K562 (cell line): ENCODE measurements at regions not wholly inside any gene's neighbourhood (a gene's known extent, or its start where the extent isn't known, plus 50 kb on each side); places are given as distances from the start of the nearest gene placed in this dataset.

Experiments used
- ATAC-seq: fragments of 200-7000 bp; cut with Tn5 transposase; 3 replicates; pipeline ENCODE4 v1.9.1; 2020; ENCODE audit warnings: moderate library complexity
- BruUV-seq: library from RNA; stranded (reverse); fragments of 400-500 nt; replicated peaks from 2 replicates; lab custom pipeline; 2021; lab: Mats Ljungman, UMichigan
- CTCF ChIA-PET: fragments of 300-600 bp; formaldehyde crosslinking; extraction: SDS; loops from one replicate; lab custom pipeline; 2021; ENCODE audit warnings: low intra/inter-chr PET ratio; lab: Yijun Ruan, JAX
- POLR2A ChIA-PET: fragments of 300-600, 350-650 bp; sonication (Branson Sonifier 250); formaldehyde crosslinking; extraction: SDS; loops from one replicate; lab custom pipeline; 2021; ENCODE audit warnings: antibody characterized with exemption, inconsistent platforms; lab: Yijun Ruan, JAX
- DNase-seq, 4 experiments: peaks; one replicate each; pipeline versions ENCODE4 v3.0.0 to v3.0.0-alpha.2; 2011 to 2018; ENCODE audit warnings: low spot score in 3 of 4, mixed read lengths in 3 of 4; ENCODE audit errors: extremely low read depth in 1 of 4
- FAIRE-seq: peaks from 2 replicates; lab custom pipeline; 2011; peaks lifted over from hg19 to GRCh38; lab: Jason Lieb, UNC
- H2AFZ ChIP-seq: 2 replicates; pipeline ENCODE4 v1.6.0; 2011; ENCODE audit warnings: low read depth, low read length, control low read depth, inconsistent platforms
- H3K27ac ChIP-seq: fragments of 200-600 bp; 3 replicates; pipeline ENCODE4 v1.8.0; 2011; ENCODE audit warnings: low read depth, mild to moderate bottlenecking, control low read depth, inconsistent platforms, low read length, moderate library complexity, mixed read lengths; ENCODE audit errors: extremely low read depth
- H3K27me3 ChIP-seq, 2 experiments: fragments of 300-600 bp in 1 of 2; 2 replicates in 1 of 2; 3 replicates in 1 of 2; pipeline versions ENCODE4 v1.6.0 to v1.8.0; 2011; ENCODE audit warnings: inconsistent platforms in 2 of 2, low read length in 2 of 2, mild to moderate bottlenecking in 1 of 2, mixed read lengths in 1 of 2, moderate library complexity in 1 of 2; ENCODE audit not compliant: control insufficient read depth in 2 of 2, insufficient read depth in 2 of 2
- H3K36me3 ChIP-seq: fragments of 300-600 bp; 3 replicates; pipeline ENCODE4 v1.8.0; 2011; ENCODE audit warnings: mild to moderate bottlenecking, low read length, inconsistent platforms; ENCODE audit not compliant: control insufficient read depth, insufficient read depth
- H3K4me1 ChIP-seq, 2 experiments: fragments of 200-600 bp in 1 of 2; replicated peaks in 1 of 2; 2 replicates in 1 of 2; 3 replicates in 1 of 2; pipeline versions ENCODE4 v1.5.1 to v1.8.0; 2011; ENCODE audit warnings: inconsistent platforms in 2 of 2, low read length in 2 of 2, mild to moderate bottlenecking in 1 of 2, mixed read lengths in 1 of 2, moderate library complexity in 1 of 2; ENCODE audit not compliant: control insufficient read depth in 2 of 2, insufficient read depth in 2 of 2
- H3K4me2 ChIP-seq: 2 replicates; pipeline ENCODE4 v1.6.1; 2011; ENCODE audit warnings: low read length, control low read depth, inconsistent platforms, mixed read lengths; ENCODE audit not compliant: insufficient read depth
- H3K4me3 ChIP-seq: fragments of 200-600 bp; sonication (generic), shearing (Covaris generic); 2 replicates; pipeline ENCODE4 v1.5.1; 2016; ENCODE audit warnings: control low read depth, inconsistent platforms
- H3K79me2 ChIP-seq: fragments of 200-600 bp; 3 replicates; pipeline ENCODE4 v1.8.0; 2011; ENCODE audit warnings: low read length, inconsistent platforms; ENCODE audit not compliant: control insufficient read depth, insufficient read depth
- H3K9ac ChIP-seq, 2 experiments: 2 replicates each; pipeline versions ENCODE4 v1.6.0 to v1.6.1; 2011; ENCODE audit warnings: low read depth in 2 of 2, low read length in 2 of 2, control low read depth in 1 of 2, inconsistent platforms in 1 of 2, mild to moderate bottlenecking in 1 of 2, mixed read lengths in 1 of 2; ENCODE audit not compliant: insufficient read depth in 1 of 2
- H3K9me1 ChIP-seq: one replicate; pipeline ENCODE4 v1.6.0; 2011; ENCODE audit warnings: inconsistent platforms, mild to moderate bottlenecking, low read length, moderate library complexity; ENCODE audit not compliant: control insufficient read depth, insufficient read depth
- H3K9me3 ChIP-seq: replicated peaks from 2 replicates; pipeline ENCODE4 v1.5.1; 2011; ENCODE audit warnings: low read depth, low read length, inconsistent platforms; ENCODE audit not compliant: control insufficient read depth, insufficient read depth
- H4K20me1 ChIP-seq: replicated peaks from 2 replicates; pipeline ENCODE4 v1.6.1; 2011; ENCODE audit warnings: low read length, inconsistent platforms, mixed read lengths; ENCODE audit not compliant: control insufficient read depth, insufficient read depth
- KLF16 ChIP-seq: IDR thresholded peaks from 2 replicates; pipeline ENCODE4 v1.6.1; 2016; ENCODE audit warnings: antibody characterized with exemption
- MEIS2 ChIP-seq: fragments of 450-650 bp; IDR thresholded peaks from 2 replicates; pipeline ENCODE4 v1.6.1; 2014; ENCODE audit warnings: mild to moderate bottlenecking; ENCODE audit not compliant: partially characterized antibody
- WGBS: fragments of 100-300 bp; shearing (Covaris generic); methylation state at CpG from one replicate; pipeline ENCODE4 v1.1.6; 2016; ENCODE audit warnings: low coverage, mixed read lengths; ENCODE audit not compliant: insufficient coverage; ENCODE audit errors: missing lambda C conversion rate; 5-methylcytosine and 5-hydroxymethylcytosine counted together
- in situ Hi-C: fragments of 300-500 bp; cut with MboI; formaldehyde crosslinking; loops from 4 replicates; pipeline ENCODE4 v1.15.0; 2018; ENCODE audit warnings: inconsistent platforms, mixed read lengths
- intact Hi-C: fragments of 100-400 bp; cut with micrococcal nuclease; formaldehyde crosslinking; loops from 2 replicates; pipeline ENCODE4 v1.14.2; 2022

DNA sequence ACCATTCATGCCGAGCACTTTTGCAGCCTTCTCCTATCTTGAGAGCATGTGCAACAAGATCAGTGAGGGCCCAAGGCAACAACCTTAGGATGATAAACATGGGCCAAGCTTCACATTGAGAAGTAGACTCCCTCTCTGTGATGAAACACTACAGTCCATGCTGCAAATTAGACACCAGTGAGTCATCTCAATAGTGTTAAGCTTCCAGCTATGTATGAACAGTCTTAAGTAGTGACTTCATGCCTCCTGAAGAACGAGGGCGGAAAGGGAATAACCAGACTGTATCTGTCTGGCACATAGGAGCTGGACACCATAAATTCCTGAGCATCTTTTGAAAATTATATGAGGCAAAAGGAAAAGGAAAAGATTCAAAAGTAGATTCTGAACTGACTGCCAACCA is 309.9 kb upstream of the SLITRK1 start:
- Histone ChIP-seq H2AFZ (no peak overlapping the region), H4K20me1 (no peaks in the 10 kb centered on the region), H3K27ac (no peak overlapping the region), H3K9me1 (no peaks in the 10 kb centered on the region), H3K79me2 (no peaks in the 10 kb centered on the region), H3K4me1 (no peaks in the 10 kb centered on the region), H3K4me2 (no peak overlapping the region), H3K4me3 (no peak overlapping the region), H3K9me3 (no peaks in the 10 kb centered on the region), H3K36me3 (no peaks in the 10 kb centered on the region), H3K9ac (no peak overlapping the region), H3K27me3 (no peaks in the 10 kb centered on the region)
- no peak for ATAC-seq
- WGBS, result 0% methylated on average over 3 of the region's 3 CpGs
- ChIA-PET CTCF (no interaction called here), POLR2A (no interaction called here)
- no peak for DNase-seq
- in situ Hi-C loops, result no loop called here
- no peak for FAIRE-seq
- intact Hi-C loops, result no loop called here
- no peak for TF ChIP-seq KLF16
- BruUV-seq, result no TSS peak

DNA sequence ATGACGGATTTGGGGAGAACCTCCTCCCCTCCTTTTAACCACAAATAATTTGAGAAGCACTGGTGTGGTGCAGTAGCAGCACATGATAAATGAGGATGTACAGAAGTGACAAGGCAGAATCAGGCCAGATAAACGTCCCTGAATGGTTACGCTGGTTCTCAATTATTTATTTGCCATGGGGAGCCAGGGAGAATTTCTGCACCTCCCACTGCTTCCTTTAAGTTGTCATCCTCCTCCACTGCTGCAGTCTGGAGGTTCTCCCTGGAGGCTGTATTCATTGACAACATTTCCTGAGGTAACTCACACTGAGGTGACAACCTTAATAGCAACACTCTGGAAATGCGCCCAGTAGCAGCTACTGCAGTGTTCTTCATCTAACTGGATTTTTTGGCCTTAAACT is 308.9 kb upstream of the SLITRK1 start:
- in situ Hi-C loops (no loop called here), intact Hi-C loops (no loop called here)
- CTCF ChIA-PET, result no interaction called here
- POLR2A ChIA-PET, result no interaction called here
- Histone ChIP-seq H3K27ac (no peak overlapping the region), H3K79me2 (no peaks in the 10 kb centered on the region), H2AFZ (no peak overlapping the region), H3K4me3 (no peak overlapping the region), H3K27me3 (no peaks in the 10 kb centered on the region), H3K9me1 (no peaks in the 10 kb centered on the region), H4K20me1 (no peaks in the 10 kb centered on the region), H3K4me2 (no peak overlapping the region), H3K9me3 (no peaks in the 10 kb centered on the region), H3K9ac (no peak overlapping the region), H3K4me1 (no peaks in the 10 kb centered on the region), H3K36me3 (no peaks in the 10 kb centered on the region)
- no peak for FAIRE-seq
- WGBS, result 0% methylated on average over 4 of the region's 4 CpGs
- no peak for TF ChIP-seq MEIS2
- ATAC-seq, result no peak
- no TSS peak for BruUV-seq
- no peak for DNase-seq
